GM19467 (cell line): ENCODE measurements at regions not wholly inside any gene's neighbourhood (a gene's known extent, or its start where the extent isn't known, plus 50 kb on each side); places are given as distances from the start of the nearest gene placed in this dataset.

Experiments
- ATAC-seq: cut with Tn5 transposase; IDR thresholded peaks from one replicate; pipeline ENCODE4 v1.9.1; 2021; ENCODE audit warnings: mild to moderate bottlenecking, moderate library complexity; ENCODE audit not compliant: unreplicated experiment

GRCh38 chr6:141346535-141346934 is 786.2 kb upstream of the GJE1 start:
- no peak for ATAC-seq

GRCh38 chr6:141337191-141337590 is 795.5 kb upstream of the GJE1 start:
- no peak for ATAC-seq

- ATAC-seq = no peak
Observed at GRCh38 chr6:141335477-141336273, 797.0 kb upstream of the GJE1 start.

- no peak for ATAC-seq
Observed at GRCh38 chr6:141326925-141327324, 805.8 kb upstream of the GJE1 start.

GRCh38 chr6:141326426-141326825 is 806.3 kb upstream of the GJE1 start:
- no peak for ATAC-seq

- no peak for ATAC-seq
Observed at GRCh38 chr6:141321493-141322347, 811.0 kb upstream of the GJE1 start.

GRCh38 chr6:141316236-141316635 is 816.5 kb upstream of the GJE1 start:
- ATAC-seq = no peak

- ATAC-seq = no peak
Observed at GRCh38 chr6:141313986-141314385, 818.7 kb upstream of the GJE1 start.

- ATAC-seq = no peak
Observed at GRCh38 chr6:141309295-141309694, 823.4 kb upstream of the GJE1 start.

- no peak for ATAC-seq
Observed at GRCh38 chr6:141307309-141307998, 825.3 kb upstream of the GJE1 start.

GRCh38 chr6:141303907-141304306 is 828.8 kb upstream of the GJE1 start:
- no peak for ATAC-seq

- ATAC-seq = no peak
Observed at GRCh38 chr6:141301779-141302178, 830.9 kb upstream of the GJE1 start.

GRCh38 chr6:141290941-141291721 is 841.6 kb upstream of the GJE1 start:
- ATAC-seq = no peak

GRCh38 chr6:141288947-141289346 is 843.8 kb upstream of the GJE1 start:
- no peak for ATAC-seq

- no peak for ATAC-seq
Observed at GRCh38 chr6:141282263-141282662, 850.5 kb upstream of the GJE1 start.

- no peak for ATAC-seq
Observed at GRCh38 chr6:141269684-141270083, 863.0 kb upstream of the GJE1 start.

- ATAC-seq = no peak
Observed at GRCh38 chr6:141267420-141267819, 865.3 kb upstream of the GJE1 start.

- ATAC-seq = no peak
Observed at GRCh38 chr6:141265756-141266623, 866.7 kb upstream of the GJE1 start.

- ATAC-seq = no peak
Observed at GRCh38 chr6:141264101-141264500, 868.6 kb upstream of the GJE1 start.

GRCh38 chr6:141261672-141262060 is 871.1 kb upstream of the GJE1 start:
- no peak for ATAC-seq
